Lung (tissue), 11 donors: ENCODE measurements at regions not wholly inside any gene's neighbourhood (a gene's known extent, or its start where the extent isn't known, plus 50 kb on each side); places are given as distances from the start of the nearest gene placed in this dataset.

Experiments used
- ATAC-seq: fragments of 200-7000 bp; cut with Tn5 transposase; one replicate; pipeline ENCODE4 v1.9.1; 2020; ENCODE audit warnings: moderate number of reproducible peaks; ENCODE audit not compliant: insufficient read depth, low FRiP score
- DNase-seq, 3 donors: peaks; one replicate each; pipeline ENCODE4 v3.0.0-alpha.2; 2013 to 2017
- H3K27ac ChIP-seq, 2 donors: one replicate each; pipeline ENCODE4 v1.5.1; 2013; ENCODE audit warnings: mild to moderate bottlenecking in 2 of 2, moderate library complexity in 2 of 2, control low read depth in 1 of 2, inconsistent platforms in 1 of 2, low read depth in 1 of 2, low read length in 1 of 2
- H3K27me3 ChIP-seq, 3 donors: one replicate each; pipeline ENCODE4 v1.5.1; 2013; ENCODE audit warnings: low read length in 2 of 3; ENCODE audit not compliant: control insufficient read depth in 3 of 3, insufficient read depth in 3 of 3
- H3K36me3 ChIP-seq, 4 donors: one replicate each; pipeline ENCODE4 v1.5.1; 2013; ENCODE audit warnings: low read length in 4 of 4, mild to moderate bottlenecking in 1 of 4, moderate library complexity in 1 of 4; ENCODE audit not compliant: control insufficient read depth in 4 of 4, insufficient read depth in 4 of 4
- H3K4me1 ChIP-seq, 5 donors: one replicate each; pipeline ENCODE4 v1.5.1; 2013; ENCODE audit warnings: low read length in 5 of 5, mild to moderate bottlenecking in 2 of 5, moderate library complexity in 1 of 5; ENCODE audit not compliant: control insufficient read depth in 5 of 5, insufficient read depth in 5 of 5
- H3K4me3 ChIP-seq: one replicate; pipeline ENCODE4 v1.5.1; 2013; ENCODE audit warnings: mild to moderate bottlenecking, control low read depth, moderate library complexity
- H3K9ac ChIP-seq, 2 donors: one replicate each; pipeline ENCODE4 v1.5.1; 2013; ENCODE audit warnings: low read length in 2 of 2, control low read depth in 1 of 2; ENCODE audit not compliant: insufficient read depth in 1 of 2
- H3K9me3 ChIP-seq, 4 donors: one replicate each; pipeline ENCODE4 v1.5.1; 2013; ENCODE audit warnings: low read length in 3 of 4, mild to moderate bottlenecking in 1 of 4, moderate library complexity in 1 of 4; ENCODE audit not compliant: control insufficient read depth in 4 of 4, insufficient read depth in 3 of 4
- CTCF ChIP-seq: IDR thresholded peaks from 2 replicates; pipeline ENCODE4 v1.5.1; 2012; ENCODE audit warnings: mild to moderate bottlenecking; ENCODE audit errors: control extremely low read depth, extremely low read depth
- WGBS, 2 donors: extraction: QIAGEN DNeasy Blood & Tissue Kit; methylation state at CpG; one replicate each; pipeline ENCODE4 v1.1.7; 2013; 5-methylcytosine and 5-hydroxymethylcytosine counted together
- donor health status: control.
- donor health status: control.
- donor health status: Bipolar disorder and iron deficiency.
- donor health status: healthy.
- donor health status: DM: yes; HTN: yes; CAD: no.

DNA sequence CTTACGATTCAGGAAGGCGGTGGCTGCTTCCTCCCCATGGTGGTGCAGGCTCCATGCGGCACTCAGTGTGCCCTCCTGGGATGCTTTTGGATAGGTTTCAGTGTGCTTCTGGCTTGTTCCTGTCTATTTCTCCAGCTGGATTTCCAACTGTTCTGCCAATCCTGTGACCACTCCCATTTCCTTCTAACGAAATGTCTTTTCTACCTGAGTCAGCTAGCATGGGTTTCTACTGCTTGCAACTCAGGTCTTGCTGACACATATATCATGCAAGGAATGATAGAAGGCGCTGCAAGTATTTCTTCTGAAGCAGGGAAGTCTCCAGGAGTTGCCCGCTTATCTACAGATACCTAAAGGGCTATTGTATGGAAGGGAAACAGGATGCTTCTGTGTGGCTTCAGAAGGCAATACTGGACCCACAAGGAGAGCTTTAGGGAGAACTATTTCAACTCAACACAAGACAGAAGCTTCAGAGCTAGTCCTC is 244.4 kb downstream of the OPA1 start:
- H3K27ac ChIP-seq = no peak overlapping the region
- H3K4me3 ChIP-seq = no peak overlapping the region
- no peaks in the 10 kb centered on the region for H3K9me3 ChIP-seq
- no peak overlapping the region for H3K9ac ChIP-seq
- no peaks in the 10 kb centered on the region for H3K27me3 ChIP-seq
- no peak for TF ChIP-seq CTCF
- H3K4me1 ChIP-seq = peaks cover 0 to 7% (median 0%) of the 10 kb centered on the region in 5 donors
- H3K36me3 ChIP-seq = no peaks in the 10 kb centered on the region
- no peak for ATAC-seq
- WGBS, 2 donors = 91 to 92% methylated on average over 6 of the region's 6 CpGs
- DNase-seq = no peak

DNA sequence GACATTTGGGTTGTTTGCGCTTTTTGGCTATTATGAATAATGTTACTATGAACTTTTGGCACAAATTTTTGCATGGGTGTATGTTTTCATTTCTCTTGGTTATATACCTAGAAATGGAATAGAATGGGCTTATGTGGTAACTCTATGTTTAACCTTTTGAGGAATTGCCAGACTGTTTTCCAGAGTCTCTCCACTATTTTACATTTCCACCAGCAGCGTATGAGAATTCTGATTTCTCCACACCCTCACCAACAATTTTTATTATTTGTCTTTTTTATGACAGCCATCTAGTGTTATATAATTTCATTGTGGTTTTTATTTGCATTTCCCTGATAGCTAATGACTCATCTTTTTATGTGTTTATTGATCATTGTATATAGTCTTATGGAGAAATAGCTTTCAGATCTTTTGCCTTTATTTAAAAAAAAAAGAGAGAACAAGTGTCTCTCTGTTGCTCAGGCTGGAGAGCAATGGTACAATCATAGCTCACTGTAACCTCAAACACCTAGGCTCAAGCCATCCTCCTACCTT is 247.2 kb downstream of the OPA1 start:
- Histone ChIP-seq H3K27ac (no peak overlapping the region), H3K9ac (no peak overlapping the region), H3K27me3 (no peaks in the 10 kb centered on the region), H3K36me3 (no peaks in the 10 kb centered on the region), H3K4me3 (no peak overlapping the region), H3K4me1 (peaks cover 0 to 11% (median 0%) of the 10 kb centered on the region in 5 donors), H3K9me3 (no peaks in the 10 kb centered on the region)
- ATAC-seq = no peak
- 96 to 99% methylated on average over 2 of the region's 2 CpGs for WGBS, 2 donors
- no peak for TF ChIP-seq CTCF
- no peak for DNase-seq

GRCh38 chr3:193841581-193841980 is 248.6 kb downstream of the OPA1 start:
- H3K4me3 ChIP-seq = no peak overlapping the region

More at GRCh38 chr3:193841581-193841980, 248.6 kb downstream of the OPA1 start:
- no peak for TF ChIP-seq CTCF
- no peak overlapping the region for H3K9ac ChIP-seq
- no peaks in the 10 kb centered on the region for H3K9me3 ChIP-seq
- H3K27me3 ChIP-seq = no peaks in the 10 kb centered on the region
- no peak for ATAC-seq
- peaks cover 0 to 11% (median 0%) of the 10 kb centered on the region in 5 donors for H3K4me1 ChIP-seq
- no peak for DNase-seq
- no peak overlapping the region for H3K27ac ChIP-seq
- 84 to 89% methylated on average over 4 of the region's 4 CpGs for WGBS, 2 donors
- H3K36me3 ChIP-seq = no peaks in the 10 kb centered on the region
